ENCODE measurements at regions not wholly inside any gene's neighbourhood (a gene's known extent, or its start where the extent isn't known, plus 50 kb on each side); places are given as distances from the start of the nearest gene placed in this dataset.

GRCh38 chr20:52754366-52754765 lies 217.8 kb upstream of the TSHZ2 start:
- no peak overlapping the region for H3K4me3 ChIP-seq
- no peaks in the 10 kb centered on the region for H3K36me3 ChIP-seq
- no peaks in the 10 kb centered on the region for H3K4me1 ChIP-seq
- H3K9me3 ChIP-seq = peaks cover 0 to 4% (median 0%) of the 10 kb centered on the region in 4 donors
- no peak for DNase-seq (ENCODE audit: low spot score in 2 of 2)
- H3K27me3 ChIP-seq = no peaks in the 10 kb centered on the region
- no peak for TF ChIP-seq EP300 (IDR thresholded peaks at IDR 0.05)
- no peak for TF ChIP-seq CTCF (IDR thresholded peaks at IDR 0.05)
- no peak for TF ChIP-seq POLR2A (IDR thresholded peaks at IDR 0.05)
- H3K27ac ChIP-seq = no peak overlapping the region

DNA sequence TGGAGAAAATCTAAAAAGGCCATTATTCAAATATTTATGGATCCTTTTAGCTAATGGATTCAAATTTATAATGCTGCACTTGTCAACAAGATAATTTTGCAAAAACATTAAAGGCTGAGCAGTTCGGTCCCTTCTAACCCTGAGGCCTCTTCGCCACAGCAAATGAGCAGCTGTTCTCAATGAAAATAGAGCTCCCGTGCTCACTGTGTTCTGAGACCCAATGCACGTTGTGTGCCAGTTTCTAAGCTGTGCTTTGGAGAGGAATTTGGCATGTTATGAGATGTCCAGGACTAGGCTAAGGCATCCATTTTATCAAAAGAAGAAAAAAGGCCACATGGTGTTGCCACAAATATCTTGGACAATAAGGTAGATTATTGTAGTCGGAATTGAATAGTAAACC lies 220.1 kb upstream of the TSHZ2 start:
- 60 to 61% methylated on average over 5 of the region's 5 CpGs for WGBS, 2 donors
- Histone ChIP-seq H3K4me1 (peaks cover 0 to 7% (median 0%) of the 10 kb centered on the region in 4 donors), H3K27me3 (no peaks in the 10 kb centered on the region), H3K36me3 (no peaks in the 10 kb centered on the region), H3K27ac (no peak overlapping the region), H3K4me3 (no peak overlapping the region), H3K9me3 (peaks cover 0 to 4% (median 0%) of the 10 kb centered on the region in 4 donors)
- DNase-seq (ENCODE audit: low spot score in 2 of 2) = no peak
- no peak for TF ChIP-seq CTCF (IDR thresholded peaks at IDR 0.05)
- no peak for TF ChIP-seq EP300 (IDR thresholded peaks at IDR 0.05)
- no peak for TF ChIP-seq POLR2A (IDR thresholded peaks at IDR 0.05)

DNA sequence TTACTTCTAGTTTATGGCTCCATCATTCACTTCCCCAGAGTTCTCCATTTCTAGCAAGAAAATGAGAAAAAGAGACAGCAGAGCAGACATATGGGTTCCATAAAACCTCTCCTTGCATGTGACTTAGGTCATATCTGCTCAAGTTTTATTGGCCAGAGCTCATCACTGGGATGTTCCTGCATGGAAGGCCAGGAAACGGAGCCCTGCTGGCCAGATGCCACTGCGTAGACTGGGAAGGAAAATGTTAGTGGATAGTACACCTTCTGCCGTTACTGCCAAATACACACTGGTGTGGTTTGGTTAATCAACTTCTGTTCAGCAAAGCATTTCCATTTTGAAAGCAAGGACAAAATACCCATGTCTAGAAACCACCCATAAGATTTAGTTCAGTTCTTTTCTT lies 220.6 kb upstream of the TSHZ2 start:
- Histone ChIP-seq H3K4me3 (no peak overlapping the region), H3K4me1 (peaks cover 0 to 7% (median 0%) of the 10 kb centered on the region in 4 donors), H3K27me3 (no peaks in the 10 kb centered on the region), H3K9me3 (peaks cover 0 to 4% (median 0%) of the 10 kb centered on the region in 4 donors), H3K36me3 (no peaks in the 10 kb centered on the region), H3K27ac (no peak overlapping the region)
- TF ChIP-seq POLR2A (IDR thresholded peaks at IDR 0.05) = no peak
- no peak for TF ChIP-seq EP300 (IDR thresholded peaks at IDR 0.05)
- TF ChIP-seq CTCF (IDR thresholded peaks at IDR 0.05) = no peak
- WGBS, 2 donors = 66 to 89% methylated on average over 3 of the region's 3 CpGs
- no peak for DNase-seq (ENCODE audit: low spot score in 2 of 2)

DNA sequence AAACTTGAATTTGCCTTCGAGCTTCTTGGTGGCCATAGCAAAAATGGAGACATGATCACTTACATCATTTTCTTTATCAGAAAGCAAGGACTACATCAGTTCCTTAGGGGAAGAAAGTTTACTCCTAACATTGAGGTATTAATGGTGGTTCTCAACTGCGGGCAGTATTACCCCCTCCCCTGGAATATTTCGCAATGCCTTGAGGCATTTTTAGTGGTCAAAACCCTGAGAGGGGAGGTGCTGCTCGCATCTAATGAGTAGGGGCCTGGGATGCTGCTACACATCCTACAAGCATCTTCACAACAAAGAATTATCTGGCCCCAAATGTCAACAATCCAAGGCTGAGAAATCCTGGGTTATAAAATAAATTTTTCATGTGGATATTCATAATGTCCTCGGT lies 222.2 kb upstream of the TSHZ2 start:
- no peak for TF ChIP-seq POLR2A (IDR thresholded peaks at IDR 0.05)
- no peak for TF ChIP-seq EP300 (IDR thresholded peaks at IDR 0.05)
- no peak for TF ChIP-seq CTCF (IDR thresholded peaks at IDR 0.05)
- H3K27ac ChIP-seq = no peak overlapping the region
- no peak overlapping the region for H3K4me3 ChIP-seq
- WGBS, 2 donors = 82 to 88% methylated on average over 5 of the region's 5 CpGs
- no peak for DNase-seq (ENCODE audit: low spot score in 2 of 2)
- peaks cover 0 to 7% (median 0%) of the 10 kb centered on the region in 4 donors for H3K4me1 ChIP-seq
- no peaks in the 10 kb centered on the region for H3K27me3 ChIP-seq
- peaks cover 0 to 4% (median 0%) of the 10 kb centered on the region in 4 donors for H3K9me3 ChIP-seq
- no peaks in the 10 kb centered on the region for H3K36me3 ChIP-seq

GRCh38 chr20:52748990-52749389 lies 223.2 kb upstream of the TSHZ2 start:
- no peaks in the 10 kb centered on the region for H3K9me3 ChIP-seq
- peaks cover 0 to 7% (median 0%) of the 10 kb centered on the region in 4 donors for H3K4me1 ChIP-seq
- H3K36me3 ChIP-seq = no peaks in the 10 kb centered on the region
- 80 to 84% methylated on average over 1 of the region's 1 CpG for WGBS, 2 donors
- peak in 1 of 2 donors; percentile 10 for DNase-seq (ENCODE audit: low spot score in 2 of 2)
- TF ChIP-seq CTCF (IDR thresholded peaks at IDR 0.05) = no peak
- no peak for TF ChIP-seq EP300 (IDR thresholded peaks at IDR 0.05)
- no peak for TF ChIP-seq POLR2A (IDR thresholded peaks at IDR 0.05)
- peak overlapping the region in 1 of 4 donors; percentile 59 for H3K27ac ChIP-seq
- no peaks in the 10 kb centered on the region for H3K27me3 ChIP-seq
- no peak overlapping the region for H3K4me3 ChIP-seq

All from tibial nerve (tissue), 4 donors.